NCI-H774 (cell line): ENCODE measurements at regions not wholly inside any gene's neighbourhood (a gene's known extent, or its start where the extent isn't known, plus 50 kb on each side); places are given as distances from the start of the nearest gene placed in this dataset.
A peak's percentile ranks its signal among the peaks of the same experiment; 100 is the strongest.
"Not testable (repeated sequence)": the region's sequence is repeated elsewhere in the genome, so short reads cannot be mapped to it uniquely, and the experiment has no call there.

Experiments
- DNase-seq: peaks from one replicate; lab custom pipeline; 2025; lab: John Stamatoyannopoulos, UW

- no peak for DNase-seq
Measured at GRCh38 chr18:30819619-30820018, 222.9 kb downstream of the DSC3 start.

GRCh38 chr18:30814446-30814845, 228.1 kb downstream of the DSC3 start:
- DNase-seq: no peak

DNA sequence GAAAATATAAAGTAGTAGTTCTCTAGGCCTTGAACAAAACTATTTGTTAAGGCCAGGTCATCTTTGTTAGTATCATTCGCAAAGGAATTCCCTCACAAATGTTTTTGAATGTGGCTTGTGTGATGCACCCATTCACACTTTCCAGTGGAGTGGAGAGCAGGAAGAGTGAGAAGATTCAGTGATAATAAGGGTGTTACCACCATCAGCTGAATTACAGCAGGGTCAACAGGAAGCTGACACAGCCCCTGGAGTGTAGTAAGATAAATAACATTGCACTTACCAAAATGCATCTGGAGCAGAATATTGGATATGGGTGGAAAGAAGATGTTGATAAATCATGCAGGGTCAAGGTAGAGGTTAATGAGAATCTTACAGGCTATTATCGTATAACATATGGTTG, 231.0 kb downstream of the DSC3 start:
- DNase-seq: no peak

- DNase-seq: no peak
Measured at GRCh38 chr18:30810580-30810979, 232.0 kb downstream of the DSC3 start.

DNA sequence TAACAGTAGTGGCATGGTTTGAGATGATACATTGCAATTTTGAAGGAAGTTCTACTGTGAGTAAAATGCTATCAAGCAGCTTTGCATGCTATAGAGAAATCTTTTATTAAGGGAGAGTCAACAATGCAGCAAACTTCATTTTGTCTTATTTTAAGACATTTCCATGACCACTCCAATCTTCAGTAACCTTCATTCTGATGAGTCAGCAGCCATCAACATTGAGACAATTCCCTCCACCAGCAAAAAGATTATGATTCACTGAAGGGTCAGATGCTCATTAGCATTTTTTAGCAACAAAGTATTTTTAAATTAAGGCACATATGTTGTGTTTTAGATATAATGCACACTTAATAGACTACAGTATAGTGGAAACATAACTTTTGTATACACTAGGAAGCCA, 235.7 kb downstream of the DSC3 start:
- no peak for DNase-seq

DNA sequence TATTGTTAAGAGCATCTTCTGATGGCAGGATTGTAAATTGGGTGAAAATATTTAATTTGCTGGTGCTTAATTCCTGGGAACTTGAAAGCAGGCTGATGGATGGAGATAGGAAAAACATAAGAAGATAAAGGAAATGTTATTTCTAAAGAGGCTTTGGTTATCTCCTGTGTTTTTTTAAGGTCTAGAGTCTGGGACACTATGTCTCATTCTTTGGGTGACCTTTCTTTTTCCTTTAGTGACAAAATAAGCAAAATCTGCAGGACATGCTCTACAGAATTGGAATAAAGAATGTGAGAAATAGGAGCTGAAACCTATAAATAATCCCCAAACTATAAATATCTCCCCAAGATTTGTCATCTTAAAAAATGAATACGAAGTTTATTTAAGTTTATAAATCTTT, 241.7 kb downstream of the DSC3 start:
- DNase-seq: no peak

GRCh38 chr18:30792051-30792450, 250.5 kb downstream of the DSC3 start:
- DNase-seq: no peak

- DNase-seq: not testable (repeated sequence)
Measured at GRCh38 chr18:30788411-30788991, 254.0 kb downstream of the DSC3 start.

DNA sequence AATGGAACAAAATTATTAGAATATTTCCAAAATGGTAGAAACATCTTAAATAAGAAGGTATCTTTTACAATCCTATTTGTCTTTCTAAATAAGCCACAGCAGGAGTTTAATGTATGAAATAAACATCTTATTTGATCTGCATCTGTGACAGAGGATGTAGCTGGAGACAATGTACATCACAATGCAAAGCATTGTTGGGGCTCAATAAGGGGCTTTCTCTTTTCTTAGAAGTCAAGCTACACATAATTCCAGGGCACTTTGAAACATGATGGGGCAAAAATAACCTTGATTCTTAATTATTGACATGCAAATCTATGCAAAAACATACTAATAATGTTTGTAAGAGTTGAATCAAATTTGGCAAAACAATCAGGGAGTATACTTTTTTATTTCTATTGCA, 255.1 kb downstream of the DSC3 start:
- no peak for DNase-seq

GRCh38 chr18:30781601-30782000, 260.9 kb downstream of the DSC3 start:
- no peak for DNase-seq

DNA sequence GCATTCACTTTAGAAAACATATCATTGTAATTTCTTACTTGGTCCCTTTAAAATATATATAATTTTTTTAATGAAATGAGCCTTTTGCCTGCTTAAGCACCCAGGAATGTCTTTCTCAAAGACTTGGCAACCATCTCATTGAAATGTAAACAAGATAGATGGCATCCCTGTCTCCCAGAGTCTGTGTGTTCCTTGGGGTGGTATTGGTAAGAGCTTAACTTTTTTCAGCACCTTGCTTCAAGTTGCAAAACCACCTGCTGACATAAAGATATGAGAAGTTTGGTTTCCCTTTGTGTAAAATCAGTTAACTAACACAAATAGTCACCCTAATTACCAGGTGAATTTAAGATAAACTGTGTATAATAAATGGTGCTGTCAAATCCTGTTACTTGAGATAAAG, 266.9 kb downstream of the DSC3 start:
- no peak for DNase-seq

DNA sequence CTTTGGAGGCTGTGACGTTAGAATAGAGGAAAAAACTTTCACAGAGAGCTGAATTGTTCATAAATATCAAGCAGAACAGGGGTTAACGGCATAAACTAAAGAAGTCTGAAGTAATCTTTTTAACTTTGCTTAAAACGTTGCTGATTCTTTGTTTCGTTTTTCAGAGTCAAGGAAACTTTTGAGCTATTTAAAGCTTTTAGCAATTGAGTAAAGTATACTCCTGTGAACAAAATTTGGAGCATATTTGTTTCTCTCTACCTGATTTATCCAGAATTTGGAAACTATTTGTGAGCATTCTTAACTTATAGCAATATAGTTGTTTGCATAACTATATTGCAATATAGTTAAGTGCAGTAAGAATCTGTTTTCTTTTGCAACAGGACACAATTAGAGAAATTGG, 270.4 kb downstream of the DSC3 start:
- DNase-seq: not testable (repeated sequence)

DNA sequence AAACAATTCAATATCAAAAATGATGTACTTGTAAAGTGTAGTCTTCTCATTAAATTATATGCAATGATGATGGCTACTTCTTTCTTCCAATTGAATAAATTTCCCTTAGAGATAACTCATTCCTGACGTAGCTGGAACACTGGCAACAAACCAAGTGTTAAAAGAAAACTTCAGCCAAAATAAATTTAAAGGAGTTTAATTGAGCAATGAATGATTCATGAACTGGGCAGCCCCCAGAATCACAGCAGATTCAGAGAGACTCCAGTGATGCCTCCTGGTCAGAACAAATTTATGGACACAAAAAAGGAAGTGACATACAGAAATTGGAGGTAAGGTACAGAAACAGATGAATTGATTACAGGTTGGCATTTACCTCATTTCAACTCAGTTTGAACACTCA, 276.5 kb downstream of the DSC3 start:
- DNase-seq: no peak

GRCh38 chr18:30765247-30765646, 277.3 kb downstream of the DSC3 start:
- no peak for DNase-seq

DNA sequence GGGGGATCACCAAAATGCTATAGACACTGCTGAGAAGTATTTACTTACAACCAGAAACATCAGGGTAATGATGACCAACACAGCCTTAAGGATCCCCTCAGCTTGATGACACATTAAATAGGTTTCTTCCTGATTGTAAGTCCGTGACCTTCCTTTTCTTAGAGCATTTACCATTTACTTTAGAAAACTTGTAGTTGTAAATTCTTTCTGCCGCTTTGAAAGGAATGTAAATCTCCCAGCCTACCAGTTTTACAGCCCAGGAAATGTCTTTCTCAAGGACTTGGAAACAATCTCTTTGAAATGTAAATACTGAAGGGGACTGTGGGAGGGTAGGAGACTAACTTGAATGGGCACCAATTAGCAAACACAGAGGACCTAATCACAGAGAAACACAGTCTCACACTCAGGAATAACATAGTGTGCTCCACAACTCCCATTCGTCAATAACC, 278.6 kb downstream of the DSC3 start:
- DNase-seq: peak; percentile 27

GRCh38 chr18:30754846-30755245, 287.7 kb downstream of the DSC3 start:
- no peak for DNase-seq

- DNase-seq: no peak
Measured at GRCh38 chr18:30748541-30748940, 294.0 kb downstream of the DSC3 start.

- no peak for DNase-seq
Measured at GRCh38 chr18:30746224-30746623, 296.3 kb downstream of the DSC3 start.

DNA sequence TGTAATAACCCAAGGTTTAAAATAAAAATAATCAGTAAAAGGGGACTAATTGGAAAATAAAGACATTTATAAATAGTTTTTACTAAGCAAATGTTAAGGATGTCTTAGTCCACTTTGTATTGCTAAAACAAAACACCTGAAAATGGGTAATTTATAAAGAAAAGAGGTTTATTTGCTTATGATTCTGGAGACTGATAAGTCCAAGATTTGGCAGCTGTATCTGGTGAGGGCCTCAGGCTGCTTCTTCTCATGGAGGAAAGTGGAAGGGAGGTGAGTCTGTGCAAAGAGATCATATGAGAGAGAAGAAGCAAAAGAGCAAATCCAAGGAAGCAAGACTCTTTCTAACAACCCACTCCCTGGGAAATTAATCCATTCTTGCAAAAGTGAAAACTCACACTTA, 299.5 kb downstream of the DSC3 start:
- no peak for DNase-seq

GRCh38 chr18:30730915-30731314, 311.6 kb downstream of the DSC3 start:
- no peak for DNase-seq

GRCh38 chr18:30727849-30728248, 314.7 kb downstream of the DSC3 start:
- no peak for DNase-seq

GRCh38 chr18:30713299-30713698, 329.2 kb downstream of the DSC3 start:
- no peak for DNase-seq

DNA sequence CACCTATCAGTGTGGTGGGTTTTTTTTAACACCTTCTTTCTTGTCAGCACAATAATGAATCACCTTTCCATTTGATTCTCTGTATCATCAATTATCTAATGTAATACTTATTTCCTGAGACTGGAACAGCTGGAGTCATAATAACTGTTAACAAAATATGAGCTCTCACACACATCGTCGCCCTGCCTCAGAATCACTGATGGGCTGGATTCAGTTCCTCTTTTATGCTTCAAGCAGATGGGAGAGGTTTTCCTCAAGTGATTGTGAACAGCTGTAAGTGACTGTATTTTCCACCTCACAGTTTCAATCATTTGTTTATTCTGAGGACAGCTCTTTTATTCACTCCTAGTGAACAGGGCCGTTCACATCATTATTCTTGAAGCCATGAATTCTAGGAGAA, 330.2 kb downstream of the DSC3 start:
- DNase-seq: no peak

DNA sequence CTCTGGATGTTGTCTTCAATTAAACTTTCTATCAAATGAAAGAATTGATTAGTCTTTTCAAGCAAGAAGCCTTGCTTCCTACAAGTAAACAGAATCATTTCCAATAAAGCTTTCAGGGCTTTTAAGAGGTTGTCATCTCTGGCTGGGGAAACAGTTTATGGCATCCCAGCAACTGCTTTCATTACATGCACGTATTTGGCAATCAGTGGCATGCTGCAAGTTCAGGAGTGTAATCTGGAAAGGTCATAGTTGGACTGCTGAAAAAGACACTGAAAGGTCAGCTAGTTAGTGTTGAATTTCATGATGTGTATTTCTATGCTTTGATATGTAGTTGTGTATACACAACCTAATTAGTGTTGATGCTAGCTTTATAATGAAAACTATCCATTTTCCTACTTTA, 332.9 kb downstream of the DSC3 start:
- DNase-seq: no peak

DNA sequence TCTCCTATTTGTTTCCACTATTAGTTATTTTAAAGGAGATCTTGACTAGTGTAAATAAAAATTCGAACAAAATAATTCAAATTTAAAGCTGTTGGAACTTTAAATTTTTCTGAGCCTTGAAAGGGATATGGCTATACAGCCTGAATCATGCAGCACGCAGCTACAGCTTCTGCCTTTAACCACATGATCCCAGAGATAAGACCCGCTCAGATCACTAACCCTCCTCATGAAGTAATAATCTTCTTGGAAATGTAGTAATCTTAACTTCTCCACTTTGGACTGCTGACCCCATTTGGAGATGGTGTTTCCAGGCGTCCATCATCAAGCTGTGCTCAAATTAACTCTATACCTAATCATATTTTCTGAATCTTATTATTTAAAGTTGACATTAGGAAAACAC, 336.6 kb downstream of the DSC3 start:
- no peak for DNase-seq
